ENCODE measurements at regions not wholly inside any gene's neighbourhood (a gene's known extent, or its start where the extent isn't known, plus 50 kb on each side); places are given as distances from the start of the nearest gene placed in this dataset.

DNA sequence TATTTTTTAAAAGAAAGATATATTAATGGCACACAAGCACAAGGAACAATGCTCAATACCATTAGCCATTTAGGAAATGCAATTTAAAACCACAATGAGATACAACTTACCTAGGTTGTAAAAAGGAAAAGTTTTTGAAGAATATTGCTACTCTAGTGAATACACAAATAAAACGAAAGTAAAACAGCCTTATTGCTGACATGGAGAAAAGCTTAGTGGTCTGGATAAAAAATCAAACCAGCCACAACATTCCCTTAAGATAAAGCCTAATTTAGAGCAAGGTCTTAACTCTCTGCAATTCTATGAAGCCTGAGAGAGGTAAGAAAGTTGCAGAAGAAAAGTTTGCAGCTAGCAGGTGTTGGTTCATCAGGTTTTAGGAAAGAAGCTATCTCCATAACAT lies 892.7 kb upstream of the ALCAM start:
- no peak for TF ChIP-seq ZNF274 (IDR thresholded peaks at IDR 0.05; ENCODE audit: low read depth, low read length)
- TF ChIP-seq YY1 (IDR thresholded peaks at IDR 0.05; ENCODE audit: insufficient read depth, insufficient read length): no peak
